Activated T-helper 2 cell treated with anti-CD3 and anti-CD28 coated beads, Interferon-gamma antibody, Interleukin-2, Interleukin-4, amounts not matched to agents 10 μg/mL and 5 μg/mL and 100 μg/mL, durations not matched to agents 14 hours and 24 hours and 36 hours (primary cell): ENCODE measurements at regions not wholly inside any gene's neighbourhood (a gene's known extent, or its start where the extent isn't known, plus 50 kb on each side); places are given as distances from the start of the nearest gene placed in this dataset.

Experiments used
- DNase-seq: peaks from one replicate; pipeline ENCODE4 v3.0.0; 2021; ENCODE audit warnings: low spot score
- H3K27ac Mint-ChIP-seq: one replicate; pipeline ENCODE4 v1.8.0; 2021; ENCODE audit warnings: mixed read lengths
- H3K27me3 Mint-ChIP-seq: one replicate; pipeline ENCODE4 v1.8.0; 2021; ENCODE audit warnings: low read depth, mixed read lengths
- H3K36me3 Mint-ChIP-seq: one replicate; pipeline ENCODE4 v1.8.0; 2021; ENCODE audit warnings: low read depth, mixed read lengths
- H3K4me1 Mint-ChIP-seq: one replicate; pipeline ENCODE4 v1.8.0; 2021; ENCODE audit warnings: low read depth, mixed read lengths
- H3K4me3 Mint-ChIP-seq: one replicate; pipeline ENCODE4 v1.8.0; 2021; ENCODE audit warnings: low read depth, mild to moderate bottlenecking, moderate library complexity, mixed read lengths
- H3K9me3 Mint-ChIP-seq: one replicate; pipeline ENCODE4 v1.8.0; 2021; ENCODE audit warnings: mixed read lengths
- intact Hi-C: fragments of 100-400 bp; cut with micrococcal nuclease; formaldehyde crosslinking; loops from one replicate; pipeline ENCODE4 v1.15.1; 2023

- Mint-ChIP-seq H3K27me3 (no peaks in the 10 kb centered on the region), H3K36me3 (no peaks in the 10 kb centered on the region), H3K27ac (no peak overlapping the region), H3K9me3 (no peaks in the 10 kb centered on the region), H3K4me3 (no peak overlapping the region), H3K4me1 (no peaks in the 10 kb centered on the region)
- DNase-seq = no peak
- intact Hi-C loops = no loop called here
Observed at GRCh38 chr17:69945698-69946185, 129.3 kb upstream of the KCNJ16 start.

GRCh38 chr17:69947027-69947759, 127.8 kb upstream of the KCNJ16 start:
- Mint-ChIP-seq H3K4me3 (no peak overlapping the region), H3K4me1 (no peaks in the 10 kb centered on the region), H3K27me3 (no peaks in the 10 kb centered on the region), H3K9me3 (no peaks in the 10 kb centered on the region), H3K27ac (no peak overlapping the region), H3K36me3 (no peaks in the 10 kb centered on the region)
- intact Hi-C loops = no loop called here
- DNase-seq = no peak

DNA sequence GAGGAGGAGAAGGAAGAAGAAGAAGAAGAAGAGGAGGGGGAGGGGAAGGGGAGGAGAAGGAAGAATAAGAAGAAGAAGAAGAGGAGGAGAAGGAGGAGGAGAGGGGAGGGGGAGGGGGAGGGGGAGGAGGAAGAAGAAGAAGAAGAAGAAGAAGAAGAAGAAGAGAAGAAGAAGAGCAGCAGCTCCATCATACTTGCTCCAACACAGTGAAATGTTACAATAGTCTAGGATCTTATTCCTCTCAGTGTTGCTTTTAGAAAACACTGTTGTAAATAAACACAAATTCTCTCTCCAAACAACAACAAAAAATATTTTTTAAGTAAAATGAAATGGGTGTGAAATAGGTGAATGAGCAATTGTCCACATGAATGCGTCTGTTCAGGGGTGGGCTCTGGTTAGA, 126.6 kb upstream of the KCNJ16 start:
- no peak for DNase-seq
- H3K36me3 Mint-ChIP-seq = no peaks in the 10 kb centered on the region
- no peaks in the 10 kb centered on the region for H3K27me3 Mint-ChIP-seq
- H3K27ac Mint-ChIP-seq = no peak overlapping the region
- H3K4me1 Mint-ChIP-seq = no peaks in the 10 kb centered on the region
- no peaks in the 10 kb centered on the region for H3K9me3 Mint-ChIP-seq
- intact Hi-C loops = no loop called here
- H3K4me3 Mint-ChIP-seq = no peak overlapping the region

DNA sequence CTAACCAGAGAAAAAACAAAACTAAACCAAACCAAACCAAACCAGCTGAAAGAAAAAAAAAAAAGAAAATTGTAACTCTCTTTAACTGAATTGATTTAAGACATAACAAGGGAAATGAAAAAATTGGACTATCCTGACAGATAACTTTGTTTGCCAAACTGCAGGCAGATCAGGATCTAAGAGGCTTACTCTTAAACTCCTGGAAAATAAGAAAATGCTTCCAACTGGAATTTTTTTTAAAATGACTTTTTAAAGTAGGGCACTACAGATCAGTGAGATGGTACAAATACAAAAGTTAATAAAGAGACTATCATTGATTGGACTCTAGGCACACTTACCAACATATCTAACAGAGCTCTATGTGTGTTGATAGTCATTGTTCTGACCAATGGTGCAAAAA, 125.5 kb upstream of the KCNJ16 start:
- intact Hi-C loops = no loop called here
- H3K27ac Mint-ChIP-seq = no peak overlapping the region
- no peaks in the 10 kb centered on the region for H3K27me3 Mint-ChIP-seq
- H3K4me3 Mint-ChIP-seq = no peak overlapping the region
- H3K4me1 Mint-ChIP-seq = no peaks in the 10 kb centered on the region
- no peaks in the 10 kb centered on the region for H3K36me3 Mint-ChIP-seq
- H3K9me3 Mint-ChIP-seq = no peaks in the 10 kb centered on the region
- DNase-seq = no peak

- H3K27me3 Mint-ChIP-seq = no peaks in the 10 kb centered on the region
- no peak overlapping the region for H3K27ac Mint-ChIP-seq
- no peaks in the 10 kb centered on the region for H3K4me1 Mint-ChIP-seq
- intact Hi-C loops = no loop called here
- no peak overlapping the region for H3K4me3 Mint-ChIP-seq
- H3K36me3 Mint-ChIP-seq = no peaks in the 10 kb centered on the region
- DNase-seq = no peak
- no peaks in the 10 kb centered on the region for H3K9me3 Mint-ChIP-seq
Observed at GRCh38 chr17:69949973-69950695, 124.9 kb upstream of the KCNJ16 start.

- Mint-ChIP-seq H3K36me3 (no peaks in the 10 kb centered on the region), H3K4me3 (no peak overlapping the region), H3K4me1 (no peaks in the 10 kb centered on the region), H3K27ac (no peak overlapping the region), H3K9me3 (no peaks in the 10 kb centered on the region), H3K27me3 (no peaks in the 10 kb centered on the region)
- DNase-seq = no peak
- intact Hi-C loops = no loop called here
Observed at GRCh38 chr17:69950701-69951418, 124.2 kb upstream of the KCNJ16 start.

GRCh38 chr17:69954241-69954925, 120.6 kb upstream of the KCNJ16 start:
- intact Hi-C loops = no loop called here
- no peaks in the 10 kb centered on the region for H3K36me3 Mint-ChIP-seq
- no peak overlapping the region for H3K27ac Mint-ChIP-seq
- no peak overlapping the region for H3K4me3 Mint-ChIP-seq
- no peaks in the 10 kb centered on the region for H3K9me3 Mint-ChIP-seq
- DNase-seq = no peak
- H3K4me1 Mint-ChIP-seq = no peaks in the 10 kb centered on the region
- no peaks in the 10 kb centered on the region for H3K27me3 Mint-ChIP-seq

GRCh38 chr17:69958063-69958462, 117.0 kb upstream of the KCNJ16 start:
- H3K36me3 Mint-ChIP-seq = no peaks in the 10 kb centered on the region
- H3K4me3 Mint-ChIP-seq = no peak overlapping the region
- DNase-seq = no peak
- H3K4me1 Mint-ChIP-seq = no peaks in the 10 kb centered on the region
- intact Hi-C loops = no loop called here
- H3K27me3 Mint-ChIP-seq = no peaks in the 10 kb centered on the region
- H3K27ac Mint-ChIP-seq = no peak overlapping the region
- H3K9me3 Mint-ChIP-seq = no peaks in the 10 kb centered on the region

- H3K27me3 Mint-ChIP-seq = no peaks in the 10 kb centered on the region
- H3K36me3 Mint-ChIP-seq = no peaks in the 10 kb centered on the region
- no peak overlapping the region for H3K27ac Mint-ChIP-seq
- intact Hi-C loops = no loop called here
- DNase-seq = no peak
- no peaks in the 10 kb centered on the region for H3K9me3 Mint-ChIP-seq
- H3K4me3 Mint-ChIP-seq = no peak overlapping the region
- no peaks in the 10 kb centered on the region for H3K4me1 Mint-ChIP-seq
Observed at GRCh38 chr17:69959283-69959682, 115.7 kb upstream of the KCNJ16 start.

- Mint-ChIP-seq H3K9me3 (no peaks in the 10 kb centered on the region), H3K36me3 (no peaks in the 10 kb centered on the region), H3K27me3 (no peaks in the 10 kb centered on the region), H3K4me3 (no peak overlapping the region), H3K4me1 (no peaks in the 10 kb centered on the region), H3K27ac (no peak overlapping the region)
- no peak for DNase-seq
- intact Hi-C loops = no loop called here
Observed at GRCh38 chr17:69960755-69961154, 114.3 kb upstream of the KCNJ16 start.

DNA sequence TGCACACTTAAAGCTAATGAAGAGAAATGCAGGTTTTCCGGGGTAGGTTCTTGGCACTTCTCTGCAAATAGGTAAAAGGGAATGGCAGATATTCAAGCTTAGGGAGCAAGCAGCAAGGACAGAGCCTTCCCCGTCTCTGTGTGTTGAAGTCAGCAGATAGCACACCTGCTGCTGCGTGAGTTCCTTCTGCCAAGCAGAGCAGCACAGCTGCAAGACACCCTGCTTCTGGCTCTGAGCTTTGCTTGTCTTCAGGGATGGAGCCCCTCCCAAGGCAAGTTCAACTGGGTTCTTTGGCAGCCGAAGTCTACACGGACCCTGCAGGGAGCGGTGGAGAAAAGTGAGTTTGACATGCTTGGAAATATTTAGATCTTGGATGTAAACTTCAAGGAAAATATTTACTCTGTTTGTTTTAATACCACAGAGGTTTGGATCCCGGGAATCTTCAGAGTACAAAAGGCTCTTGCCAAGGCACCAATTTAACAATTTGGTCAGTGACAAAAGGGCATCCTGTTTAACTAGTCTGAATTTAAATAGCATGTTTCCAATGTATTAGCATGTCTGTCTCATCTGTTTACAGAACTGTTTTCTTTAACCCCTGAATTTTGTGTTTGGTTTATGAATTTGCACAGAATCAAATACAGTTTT, 113.4 kb upstream of the KCNJ16 start:
- no peaks in the 10 kb centered on the region for H3K4me1 Mint-ChIP-seq
- H3K27me3 Mint-ChIP-seq = no peaks in the 10 kb centered on the region
- H3K9me3 Mint-ChIP-seq = no peaks in the 10 kb centered on the region
- H3K4me3 Mint-ChIP-seq = no peak overlapping the region
- intact Hi-C loops = no loop called here
- DNase-seq = no peak
- no peak overlapping the region for H3K27ac Mint-ChIP-seq
- no peaks in the 10 kb centered on the region for H3K36me3 Mint-ChIP-seq

DNA sequence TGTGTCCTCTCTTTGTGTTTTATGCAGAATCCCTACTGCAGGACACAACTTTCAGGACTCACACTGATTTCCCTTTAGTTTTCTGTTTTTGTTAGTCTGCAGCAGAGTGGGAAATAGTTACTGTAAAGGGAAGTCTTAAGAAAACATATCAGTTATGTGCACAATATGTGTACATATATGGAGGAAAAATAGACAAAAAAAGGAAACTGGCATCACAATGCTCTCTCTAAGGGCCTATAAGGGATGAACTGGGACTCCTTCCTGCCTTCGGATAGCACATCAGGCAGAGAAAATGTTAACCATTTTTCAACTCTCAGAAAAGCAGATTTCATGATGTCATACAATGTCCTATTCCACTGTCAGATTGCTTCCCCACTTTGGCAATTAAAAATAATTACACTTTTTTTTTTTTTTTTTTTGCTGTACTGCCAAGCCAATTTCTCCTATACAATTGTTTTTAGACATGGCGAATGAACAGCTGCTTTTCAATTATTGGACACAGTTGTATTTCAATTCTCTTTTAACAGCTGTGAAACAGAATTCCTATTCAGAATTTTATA, 112.5 kb upstream of the KCNJ16 start:
- no peak for DNase-seq
- Mint-ChIP-seq H3K4me1 (no peaks in the 10 kb centered on the region), H3K36me3 (no peaks in the 10 kb centered on the region), H3K27me3 (no peaks in the 10 kb centered on the region), H3K9me3 (no peaks in the 10 kb centered on the region), H3K27ac (no peak overlapping the region), H3K4me3 (no peak overlapping the region)
- intact Hi-C loops = no loop called here
